SU-DHL-6 (cell line): ENCODE measurements at regions not wholly inside any gene's neighbourhood (a gene's known extent, or its start where the extent isn't known, plus 50 kb on each side); places are given as distances from the start of the nearest gene placed in this dataset.

Experiments
- H2AFZ ChIP-seq: fragments of 200-600 bp; sonication (generic); 2 replicates; pipeline ENCODE4 v1.6.1; 2014; ENCODE audit warnings: low read depth, mild to moderate bottlenecking, moderate library complexity, mixed read lengths, antibody characterized with exemption, low read length; ENCODE audit not compliant: severe bottlenecking
- H3F3A ChIP-seq: fragments of 200-600 bp; shearing (Covaris generic); 2 replicates; pipeline ENCODE4 v1.6.0; 2016; ENCODE audit warnings: antibody characterized with exemption, mild to moderate bottlenecking; ENCODE audit not compliant: insufficient read depth
- H3K27ac ChIP-seq: fragments of 200-600 bp; sonication (generic); 2 replicates; pipeline ENCODE4 v1.5.1; 2016; ENCODE audit warnings: low read depth, mild to moderate bottlenecking, low read length, moderate library complexity, mixed read lengths
- H3K27me3 ChIP-seq: fragments of 200-600 bp; sonication (generic), shearing (Covaris generic); 2 replicates; pipeline ENCODE4 v1.6.0; 2014; ENCODE audit warnings: mild to moderate bottlenecking, low read length
- H3K36me3 ChIP-seq: fragments of 200-600 bp; sonication (generic); 2 replicates; pipeline ENCODE4 v1.6.1; 2014; ENCODE audit warnings: mild to moderate bottlenecking, low read length, mixed read lengths
- H3K4me2 ChIP-seq: fragments of 300-600, 200-600 bp; shearing (Covaris generic), sonication (generic); 2 replicates; pipeline ENCODE4 v1.6.0; 2014; ENCODE audit warnings: low read length, low read depth, mild to moderate bottlenecking; ENCODE audit not compliant: poor library complexity, severe bottlenecking
- H3K4me3 ChIP-seq: fragments of 200-600 bp; sonication (generic); 2 replicates; pipeline ENCODE4 v1.5.1; 2014; ENCODE audit warnings: antibody characterized with exemption, low read length, mild to moderate bottlenecking, mixed read lengths; ENCODE audit not compliant: insufficient read depth, poor library complexity, severe bottlenecking
- H3K79me2 ChIP-seq: fragments of 200-600 bp; sonication (generic); 2 replicates; pipeline ENCODE4 v1.6.1; 2014; ENCODE audit warnings: mild to moderate bottlenecking, low read length, moderate library complexity; ENCODE audit not compliant: insufficient read depth
- H3K9ac ChIP-seq: fragments of 200-600 bp; sonication (generic); 2 replicates; pipeline ENCODE4 v1.7.0; 2014; ENCODE audit warnings: mild to moderate bottlenecking, low read length
- H3K9me2 ChIP-seq: fragments of 200-600 bp; sonication (generic); replicated peaks from 2 replicates; pipeline ENCODE4 v1.6.1; 2014; ENCODE audit warnings: low read length; ENCODE audit not compliant: insufficient read depth
- H3K9me3 ChIP-seq: fragments of 200-600 bp; sonication (generic); 2 replicates; pipeline ENCODE4 v1.6.1; 2014; ENCODE audit warnings: low read length, mixed read lengths; ENCODE audit not compliant: insufficient read depth
- H4K20me1 ChIP-seq: fragments of 200-600 bp; sonication (generic); 2 replicates; pipeline ENCODE4 v1.6.1; 2014; ENCODE audit warnings: low read depth, mild to moderate bottlenecking, antibody characterized with exemption, low read length, moderate library complexity, mixed read lengths
- CTCF ChIP-seq: fragments of 200-600 bp; sonication (generic); IDR thresholded peaks from one replicate; pipeline ENCODE4 v1.5.1; 2017; ENCODE audit warnings: antibody characterized with exemption, mild to moderate bottlenecking, low read length, moderate library complexity; ENCODE audit not compliant: insufficient read depth, poor library complexity, severe bottlenecking
- EZH2phosphoT487 ChIP-seq: fragments of 200-600 bp; sonication (generic), shearing (Covaris generic); conservative IDR thresholded peaks from 2 replicates; pipeline ENCODE4 v1.6.1; 2018; ENCODE audit warnings: mild to moderate bottlenecking, antibody characterized with exemption, low read length, moderate library complexity, mixed read lengths

- no peak overlapping the region for H2AFZ ChIP-seq
- no peaks in the 10 kb centered on the region for H3K9me2 ChIP-seq
- H3K9ac ChIP-seq, result no peak overlapping the region
- no peaks in the 10 kb centered on the region for H4K20me1 ChIP-seq
- H3K27me3 ChIP-seq, result no peaks in the 10 kb centered on the region
- no peak overlapping the region for H3K4me3 ChIP-seq
- no peaks in the 10 kb centered on the region for H3F3A ChIP-seq
- H3K4me2 ChIP-seq, result no peak overlapping the region
- no peaks in the 10 kb centered on the region for H3K79me2 ChIP-seq
- no peaks in the 10 kb centered on the region for H3K36me3 ChIP-seq
- H3K27ac ChIP-seq, result no peak overlapping the region
- no peak for TF ChIP-seq EZH2phosphoT487
- TF ChIP-seq CTCF, result no peak
- no peaks in the 10 kb centered on the region for H3K9me3 ChIP-seq
Observed at GRCh38 chr2:186125156-186125555, 360.9 kb upstream of the ZC3H15 start.

GRCh38 chr2:186125625-186126024 is 360.4 kb upstream of the ZC3H15 start:
- H3K4me2 ChIP-seq, result no peak overlapping the region
- no peak overlapping the region for H2AFZ ChIP-seq
- H3K36me3 ChIP-seq, result no peaks in the 10 kb centered on the region
- no peaks in the 10 kb centered on the region for H3F3A ChIP-seq
- no peak overlapping the region for H3K4me3 ChIP-seq
- H4K20me1 ChIP-seq, result no peaks in the 10 kb centered on the region
- TF ChIP-seq EZH2phosphoT487 (no peak), CTCF (no peak)
- H3K27me3 ChIP-seq, result no peaks in the 10 kb centered on the region
- H3K27ac ChIP-seq, result no peak overlapping the region
- no peaks in the 10 kb centered on the region for H3K9me2 ChIP-seq
- no peak overlapping the region for H3K9ac ChIP-seq
- H3K9me3 ChIP-seq, result no peaks in the 10 kb centered on the region
- no peaks in the 10 kb centered on the region for H3K79me2 ChIP-seq

GRCh38 chr2:186126181-186126580 is 359.9 kb upstream of the ZC3H15 start:
- H4K20me1 ChIP-seq, result no peaks in the 10 kb centered on the region
- H3K4me3 ChIP-seq, result no peak overlapping the region
- H3K9me3 ChIP-seq, result no peaks in the 10 kb centered on the region
- no peaks in the 10 kb centered on the region for H3F3A ChIP-seq
- H3K79me2 ChIP-seq, result no peaks in the 10 kb centered on the region
- H3K36me3 ChIP-seq, result no peaks in the 10 kb centered on the region
- no peaks in the 10 kb centered on the region for H3K27me3 ChIP-seq
- H2AFZ ChIP-seq, result no peak overlapping the region
- no peak overlapping the region for H3K4me2 ChIP-seq
- H3K27ac ChIP-seq, result no peak overlapping the region
- H3K9ac ChIP-seq, result no peak overlapping the region
- H3K9me2 ChIP-seq, result no peaks in the 10 kb centered on the region
- no peak for TF ChIP-seq EZH2phosphoT487
- no peak for TF ChIP-seq CTCF
